IMR-90 (cell line): ENCODE measurements at regions not wholly inside any gene's neighbourhood (a gene's known extent, or its start where the extent isn't known, plus 50 kb on each side); places are given as distances from the start of the nearest gene placed in this dataset.

Experiments used
- CEBPB ChIP-seq: IDR thresholded peaks from 2 replicates; pipeline ENCODE4 v1.6.1; 2012; ENCODE audit warnings: low read depth, low read length, improper control_type of control experiment
- CHD1 ChIP-seq: IDR thresholded peaks from 2 replicates; pipeline ENCODE4 v1.6.1; 2012; ENCODE audit warnings: low read depth, low read length, improper control_type of control experiment
- FOS ChIP-seq: fragments of 150-350 bp; IDR thresholded peaks from 2 replicates; pipeline ENCODE4 v1.6.1; 2016; ENCODE audit warnings: low read depth, low read length
- MAFK ChIP-seq: IDR thresholded peaks from 2 replicates; pipeline ENCODE4 v1.6.1; 2012; ENCODE audit warnings: low read depth, low read length, improper control_type of control experiment
- MAZ ChIP-seq: IDR thresholded peaks from 2 replicates; pipeline ENCODE4 v1.6.1; 2012; ENCODE audit warnings: low read depth, mild to moderate bottlenecking, low read length, improper control_type of control experiment, moderate library complexity, borderline replicate concordance
- MXI1 ChIP-seq: IDR thresholded peaks from 2 replicates; pipeline ENCODE4 v1.6.1; 2012; ENCODE audit warnings: low read depth, mild to moderate bottlenecking, low read length, moderate library complexity, borderline replicate concordance
- POLR2A ChIP-seq: IDR thresholded peaks from 2 replicates; pipeline ENCODE4 v1.6.1; 2012; ENCODE audit warnings: mild to moderate bottlenecking, low read depth, low read length
- RAD21 ChIP-seq: IDR thresholded peaks from 2 replicates; pipeline ENCODE4 v1.6.1; 2012; ENCODE audit warnings: low read length, improper control_type of control experiment
- RCOR1 ChIP-seq: IDR thresholded peaks from 2 replicates; pipeline ENCODE4 v1.6.1; 2012; ENCODE audit warnings: mild to moderate bottlenecking, low read length, improper control_type of control experiment; ENCODE audit not compliant: insufficient replicate concordance
- RFX5 ChIP-seq: IDR thresholded peaks from 2 replicates; pipeline ENCODE4 v1.8.0; 2012; ENCODE audit warnings: low read depth, mild to moderate bottlenecking, low read length, moderate library complexity
- SMC3 ChIP-seq: fragments of 150-350 bp; IDR thresholded peaks from 2 replicates; pipeline ENCODE4 v1.6.1; 2016; ENCODE audit warnings: low read depth, mild to moderate bottlenecking, antibody characterized with exemption, low read length, moderate library complexity
- TF ChIP-seq, protein P1 (sequence below): conservative IDR thresholded peaks from 2 replicates; pipeline ENCODE4 v1.5.1; 2012; ENCODE audit warnings: mild to moderate bottlenecking, low read depth, low read length, improper control_type of control experiment
- TF ChIP-seq, protein P2 (sequence below): fragments of 150-350 bp; IDR thresholded peaks from 2 replicates; pipeline ENCODE4 v1.6.1; 2017; ENCODE audit warnings: mild to moderate bottlenecking, antibody characterized with exemption, low read length, low read depth
- TF ChIP-seq, protein P3 (sequence below): fragments of 150-350 bp; IDR thresholded peaks from 2 replicates; pipeline ENCODE4 v1.6.1; 2016; ENCODE audit warnings: low read depth, mild to moderate bottlenecking, low read length, moderate library complexity, borderline replicate concordance

GRCh38 chr4:123706973-123707372 lies 310.4 kb downstream of the SPRY1 start:
- TF ChIP-seq, protein P1, sequence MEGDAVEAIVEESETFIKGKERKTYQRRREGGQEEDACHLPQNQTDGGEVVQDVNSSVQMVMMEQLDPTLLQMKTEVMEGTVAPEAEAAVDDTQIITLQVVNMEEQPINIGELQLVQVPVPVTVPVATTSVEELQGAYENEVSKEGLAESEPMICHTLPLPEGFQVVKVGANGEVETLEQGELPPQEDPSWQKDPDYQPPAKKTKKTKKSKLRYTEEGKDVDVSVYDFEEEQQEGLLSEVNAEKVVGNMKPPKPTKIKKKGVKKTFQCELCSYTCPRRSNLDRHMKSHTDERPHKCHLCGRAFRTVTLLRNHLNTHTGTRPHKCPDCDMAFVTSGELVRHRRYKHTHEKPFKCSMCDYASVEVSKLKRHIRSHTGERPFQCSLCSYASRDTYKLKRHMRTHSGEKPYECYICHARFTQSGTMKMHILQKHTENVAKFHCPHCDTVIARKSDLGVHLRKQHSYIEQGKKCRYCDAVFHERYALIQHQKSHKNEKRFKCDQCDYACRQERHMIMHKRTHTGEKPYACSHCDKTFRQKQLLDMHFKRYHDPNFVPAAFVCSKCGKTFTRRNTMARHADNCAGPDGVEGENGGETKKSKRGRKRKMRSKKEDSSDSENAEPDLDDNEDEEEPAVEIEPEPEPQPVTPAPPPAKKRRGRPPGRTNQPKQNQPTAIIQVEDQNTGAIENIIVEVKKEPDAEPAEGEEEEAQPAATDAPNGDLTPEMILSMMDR, result no peak
- TF ChIP-seq, protein P2, sequence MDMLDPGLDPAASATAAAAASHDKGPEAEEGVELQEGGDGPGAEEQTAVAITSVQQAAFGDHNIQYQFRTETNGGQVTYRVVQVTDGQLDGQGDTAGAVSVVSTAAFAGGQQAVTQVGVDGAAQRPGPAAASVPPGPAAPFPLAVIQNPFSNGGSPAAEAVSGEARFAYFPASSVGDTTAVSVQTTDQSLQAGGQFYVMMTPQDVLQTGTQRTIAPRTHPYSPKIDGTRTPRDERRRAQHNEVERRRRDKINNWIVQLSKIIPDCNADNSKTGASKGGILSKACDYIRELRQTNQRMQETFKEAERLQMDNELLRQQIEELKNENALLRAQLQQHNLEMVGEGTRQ, result no peak
- no peak for TF ChIP-seq POLR2A
- TF ChIP-seq MXI1, result no peak
- no peak for TF ChIP-seq RFX5
- TF ChIP-seq CEBPB, result no peak
- no peak for TF ChIP-seq SMC3
- no peak for TF ChIP-seq RCOR1
- no peak for TF ChIP-seq RAD21
- TF ChIP-seq FOS, result no peak
- TF ChIP-seq CHD1, result no peak
- TF ChIP-seq, protein P3, sequence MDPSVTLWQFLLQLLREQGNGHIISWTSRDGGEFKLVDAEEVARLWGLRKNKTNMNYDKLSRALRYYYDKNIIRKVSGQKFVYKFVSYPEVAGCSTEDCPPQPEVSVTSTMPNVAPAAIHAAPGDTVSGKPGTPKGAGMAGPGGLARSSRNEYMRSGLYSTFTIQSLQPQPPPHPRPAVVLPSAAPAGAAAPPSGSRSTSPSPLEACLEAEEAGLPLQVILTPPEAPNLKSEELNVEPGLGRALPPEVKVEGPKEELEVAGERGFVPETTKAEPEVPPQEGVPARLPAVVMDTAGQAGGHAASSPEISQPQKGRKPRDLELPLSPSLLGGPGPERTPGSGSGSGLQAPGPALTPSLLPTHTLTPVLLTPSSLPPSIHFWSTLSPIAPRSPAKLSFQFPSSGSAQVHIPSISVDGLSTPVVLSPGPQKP, result no peak
- TF ChIP-seq MAFK, result no peak
- no peak for TF ChIP-seq MAZ
